Activated T-helper 1 cell treated with anti-CD3 and anti-CD28 coated beads, Interleukin-12 subunit alpha, Interleukin-12 subunit beta, Interleukin-2, Interleukin-4 antibody, amounts not matched to agents 30 ng/mL and 10 ng/mL and 1 ng/mL, durations not matched to agents 14 hours and 24 hours and 36 hours (primary cell): ENCODE measurements at regions not wholly inside any gene's neighbourhood (a gene's known extent, or its start where the extent isn't known, plus 50 kb on each side); places are given as distances from the start of the nearest gene placed in this dataset.
"Not testable (repeated sequence)": the region's sequence is repeated elsewhere in the genome, so short reads cannot be mapped to it uniquely, and the experiment has no call there.

Experiments
- DNase-seq: peaks from one replicate; pipeline ENCODE4 v3.0.0; 2021; ENCODE audit warnings: low spot score
- H3K27ac Mint-ChIP-seq: one replicate; pipeline ENCODE4 v1.8.0; 2021; ENCODE audit warnings: mild to moderate bottlenecking, mixed read lengths
- H3K27me3 Mint-ChIP-seq: one replicate; pipeline ENCODE4 v1.8.0; 2022; ENCODE audit warnings: mild to moderate bottlenecking, moderate library complexity, mixed read lengths; ENCODE audit not compliant: insufficient read depth
- H3K36me3 Mint-ChIP-seq: one replicate; pipeline ENCODE4 v1.8.0; 2021; ENCODE audit warnings: low read depth, mixed read lengths
- H3K4me1 Mint-ChIP-seq: one replicate; pipeline ENCODE4 v1.8.0; 2021; ENCODE audit warnings: low read depth, mixed read lengths
- H3K4me3 Mint-ChIP-seq: one replicate; pipeline ENCODE4 v1.8.0; 2021; ENCODE audit warnings: mild to moderate bottlenecking, moderate library complexity, mixed read lengths
- H3K9me3 Mint-ChIP-seq: one replicate; pipeline ENCODE4 v1.8.0; 2021; ENCODE audit warnings: mixed read lengths
- intact Hi-C: fragments of 100-400 bp; cut with micrococcal nuclease; formaldehyde crosslinking; loops from one replicate; pipeline ENCODE4 v1.15.1; 2024

DNA sequence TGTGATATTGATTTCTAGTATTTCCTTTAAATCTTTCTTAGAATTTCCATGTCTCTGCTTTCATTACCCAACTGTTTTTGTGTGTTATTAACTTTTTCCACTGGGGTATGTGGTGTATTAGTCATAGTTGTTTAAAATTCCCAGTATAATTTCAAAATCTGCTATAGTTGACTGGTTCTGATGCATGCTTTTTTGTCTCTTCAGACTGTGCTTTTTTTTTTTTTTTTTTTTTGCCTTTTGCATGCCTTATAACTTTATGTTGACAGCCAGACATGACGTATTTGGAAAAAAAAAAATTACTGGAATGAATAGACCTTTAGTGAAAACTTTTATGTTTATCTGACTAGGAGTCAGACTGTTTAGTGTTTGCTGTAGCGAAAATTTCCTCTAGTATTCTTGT lies 580.4 kb downstream of the ANKRD50 start:
- intact Hi-C loops: no loop called here
- H3K9me3 Mint-ChIP-seq: peaks cover 12% of the 10 kb centered on the region
- H3K4me3 Mint-ChIP-seq: no peak overlapping the region
- H3K4me1 Mint-ChIP-seq: no peaks in the 10 kb centered on the region
- H3K27ac Mint-ChIP-seq: no peak overlapping the region
- DNase-seq: no peak
- H3K27me3 Mint-ChIP-seq: no peaks in the 10 kb centered on the region
- peaks cover 2% of the 10 kb centered on the region for H3K36me3 Mint-ChIP-seq

DNA sequence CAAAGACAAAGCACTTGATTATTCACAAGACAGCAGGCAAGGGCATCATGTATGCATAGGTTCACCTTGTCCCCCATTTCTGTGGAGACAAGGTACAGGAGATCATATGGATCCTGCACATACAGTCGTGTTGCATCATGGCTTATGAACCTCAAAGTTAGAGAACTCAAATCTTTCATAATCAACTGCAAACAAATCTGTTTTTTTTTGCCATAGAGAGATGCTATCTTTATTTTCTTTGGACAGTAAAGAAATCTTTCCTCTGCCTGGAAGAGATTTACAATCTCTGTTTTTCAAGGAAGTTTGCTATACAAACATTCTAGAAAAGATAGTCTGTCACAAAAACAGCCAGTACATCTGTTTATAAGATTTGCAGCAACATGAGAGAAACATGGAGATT lies 578.8 kb downstream of the ANKRD50 start:
- Mint-ChIP-seq H3K4me3 (no peak overlapping the region), H3K4me1 (no peaks in the 10 kb centered on the region), H3K27ac (no peak overlapping the region), H3K27me3 (no peaks in the 10 kb centered on the region), H3K36me3 (peaks cover 2% of the 10 kb centered on the region), H3K9me3 (peaks cover 12% of the 10 kb centered on the region)
- intact Hi-C loops: no loop called here
- no peak for DNase-seq

DNA sequence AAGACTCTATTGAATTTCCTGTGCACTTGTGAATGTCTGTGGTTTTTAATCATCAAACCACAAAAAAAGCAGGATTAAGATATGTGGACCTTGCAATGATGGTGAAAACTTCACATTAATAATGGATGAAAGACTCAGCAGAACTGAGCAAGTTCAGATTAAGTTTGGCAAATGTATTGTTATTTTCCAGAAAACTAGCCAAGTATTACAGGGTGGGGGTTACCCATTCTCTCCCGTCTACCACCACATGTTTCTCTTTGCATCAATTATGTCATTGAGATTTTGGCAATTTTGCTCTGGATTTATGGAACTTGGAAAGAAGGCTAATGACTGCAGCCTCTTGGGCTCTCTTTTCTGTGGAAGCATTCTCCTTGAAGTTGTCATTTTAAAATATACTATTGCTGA lies 577.1 kb downstream of the ANKRD50 start:
- Mint-ChIP-seq H3K9me3 (peaks cover 12% of the 10 kb centered on the region), H3K4me3 (no peak overlapping the region), H3K36me3 (peaks cover 2% of the 10 kb centered on the region), H3K27me3 (no peaks in the 10 kb centered on the region), H3K27ac (no peak overlapping the region), H3K4me1 (no peaks in the 10 kb centered on the region)
- intact Hi-C loops: no loop called here
- no peak for DNase-seq

DNA sequence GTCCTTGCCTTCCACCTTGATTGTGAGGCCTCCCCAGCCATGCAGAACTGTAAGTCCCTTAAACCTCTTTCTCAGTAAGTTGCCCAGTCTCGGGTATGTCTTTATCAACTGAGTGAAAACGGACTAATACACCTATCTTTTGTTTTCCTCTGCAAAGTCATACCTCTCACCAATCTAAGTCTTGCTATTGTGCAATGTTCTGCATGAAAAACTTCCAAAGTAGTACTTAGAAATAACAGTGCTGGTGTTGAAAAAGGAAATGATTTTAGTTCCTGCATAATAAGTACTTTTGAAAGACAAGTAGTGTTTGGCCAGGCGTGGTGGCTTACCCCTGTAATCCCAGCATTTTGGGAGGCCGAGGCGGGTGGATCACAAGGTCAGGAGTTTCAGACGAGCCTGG lies 573.5 kb downstream of the ANKRD50 start:
- no peaks in the 10 kb centered on the region for H3K36me3 Mint-ChIP-seq
- H3K4me3 Mint-ChIP-seq: no peak overlapping the region
- H3K4me1 Mint-ChIP-seq: no peaks in the 10 kb centered on the region
- intact Hi-C loops: no loop called here
- H3K27me3 Mint-ChIP-seq: no peaks in the 10 kb centered on the region
- H3K27ac Mint-ChIP-seq: no peak overlapping the region
- DNase-seq: no peak
- no peaks in the 10 kb centered on the region for H3K9me3 Mint-ChIP-seq

DNA sequence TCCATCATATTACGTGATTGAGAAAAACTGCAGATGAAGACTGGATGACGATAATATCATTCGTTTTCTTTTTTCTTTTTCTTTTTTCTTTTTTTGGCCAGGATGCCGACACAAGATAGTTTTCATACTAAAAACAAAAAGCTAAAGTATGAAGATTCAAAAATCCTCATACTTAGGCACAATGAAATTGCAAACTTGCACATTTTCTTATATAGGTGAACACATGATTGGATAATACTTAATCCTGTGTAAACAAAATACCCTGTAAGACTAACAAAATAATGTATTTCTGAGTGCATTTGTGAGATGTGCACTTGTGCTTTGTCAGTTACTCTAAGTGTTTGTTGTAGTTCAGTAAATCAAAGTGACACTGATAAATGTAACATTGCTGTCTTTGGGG lies 568.9 kb downstream of the ANKRD50 start:
- Mint-ChIP-seq H3K4me3 (no peak overlapping the region), H3K9me3 (no peaks in the 10 kb centered on the region), H3K4me1 (no peaks in the 10 kb centered on the region), H3K27ac (no peak overlapping the region), H3K27me3 (no peaks in the 10 kb centered on the region), H3K36me3 (no peaks in the 10 kb centered on the region)
- DNase-seq: no peak
- intact Hi-C loops: no loop called here

DNA sequence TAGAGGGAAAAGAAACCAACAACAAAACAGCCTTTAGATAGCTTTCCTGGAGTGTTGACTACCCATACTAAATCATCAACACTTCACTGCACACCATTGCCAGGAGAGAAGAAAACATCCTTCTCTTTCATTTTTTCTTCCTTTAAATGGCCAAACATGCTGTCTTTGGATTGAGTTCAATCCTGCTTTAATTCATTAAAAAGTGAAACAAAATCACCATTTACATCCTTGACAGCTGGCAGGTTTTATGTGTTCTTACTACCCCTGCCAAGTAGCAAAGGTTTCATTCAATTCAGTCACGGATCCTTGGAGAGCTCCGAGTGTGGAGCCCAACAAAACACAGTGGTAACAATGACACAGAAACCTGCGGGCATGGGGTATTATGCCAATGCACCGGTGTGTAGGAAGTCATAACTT lies 568.3 kb downstream of the ANKRD50 start:
- H3K27ac Mint-ChIP-seq: no peak overlapping the region

DNA sequence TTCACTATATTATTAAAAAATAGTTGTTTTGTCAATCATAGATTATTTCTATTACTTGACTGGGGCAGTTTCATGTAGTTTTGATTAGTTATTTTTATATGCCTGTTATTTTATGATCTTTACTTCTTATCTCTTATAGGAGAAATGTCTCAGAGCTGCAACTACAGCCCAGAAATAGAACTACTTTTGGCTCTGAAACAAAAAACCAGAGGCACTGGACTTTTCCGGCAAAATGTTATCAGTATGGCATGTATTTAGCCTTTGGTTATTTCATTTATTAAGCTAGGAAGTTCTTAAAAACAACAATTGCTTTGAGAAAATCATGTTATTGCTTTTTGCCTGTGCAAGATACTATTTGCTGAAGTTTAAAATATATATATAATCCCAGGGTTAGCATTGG lies 566.5 kb downstream of the ANKRD50 start:
- intact Hi-C loops: no loop called here
- no peaks in the 10 kb centered on the region for H3K9me3 Mint-ChIP-seq
- H3K4me3 Mint-ChIP-seq: no peak overlapping the region

More for the DNA sequence above, 568.3 kb downstream of the ANKRD50 start:
- Mint-ChIP-seq H3K27me3 (no peaks in the 10 kb centered on the region), H3K9me3 (no peaks in the 10 kb centered on the region), H3K36me3 (no peaks in the 10 kb centered on the region), H3K4me1 (no peaks in the 10 kb centered on the region), H3K4me3 (no peak overlapping the region)
- DNase-seq: no peak
- intact Hi-C loops: no loop called here

DNA sequence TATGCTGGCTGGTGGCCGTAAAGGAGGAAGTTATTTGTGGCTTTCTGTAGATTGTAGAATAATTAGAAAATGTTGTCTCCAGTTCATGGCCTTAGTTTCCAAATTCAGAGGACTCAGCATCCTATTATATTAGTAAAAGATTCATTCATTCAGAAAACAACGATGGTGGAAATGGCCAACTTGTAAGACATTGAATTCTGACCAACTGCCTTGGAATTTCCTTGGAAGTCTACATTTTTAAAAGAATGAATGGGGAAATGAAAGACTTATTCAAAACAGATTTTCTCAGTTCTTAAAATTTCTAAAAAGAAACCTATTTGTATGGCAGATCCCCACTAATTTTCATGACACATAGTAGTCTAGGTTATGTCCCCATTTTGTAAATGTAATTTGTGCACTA lies 561.5 kb downstream of the ANKRD50 start:
- Mint-ChIP-seq H3K27me3 (no peaks in the 10 kb centered on the region), H3K27ac (no peak overlapping the region), H3K4me1 (no peaks in the 10 kb centered on the region), H3K4me3 (no peak overlapping the region), H3K9me3 (no peaks in the 10 kb centered on the region), H3K36me3 (no peaks in the 10 kb centered on the region)
- intact Hi-C loops: no loop called here
- DNase-seq: no peak

More for the DNA sequence above, 566.5 kb downstream of the ANKRD50 start:
- H3K36me3 Mint-ChIP-seq: no peaks in the 10 kb centered on the region
- DNase-seq: no peak
- H3K4me1 Mint-ChIP-seq: no peaks in the 10 kb centered on the region
- H3K27ac Mint-ChIP-seq: no peak overlapping the region
- H3K27me3 Mint-ChIP-seq: no peaks in the 10 kb centered on the region

DNA sequence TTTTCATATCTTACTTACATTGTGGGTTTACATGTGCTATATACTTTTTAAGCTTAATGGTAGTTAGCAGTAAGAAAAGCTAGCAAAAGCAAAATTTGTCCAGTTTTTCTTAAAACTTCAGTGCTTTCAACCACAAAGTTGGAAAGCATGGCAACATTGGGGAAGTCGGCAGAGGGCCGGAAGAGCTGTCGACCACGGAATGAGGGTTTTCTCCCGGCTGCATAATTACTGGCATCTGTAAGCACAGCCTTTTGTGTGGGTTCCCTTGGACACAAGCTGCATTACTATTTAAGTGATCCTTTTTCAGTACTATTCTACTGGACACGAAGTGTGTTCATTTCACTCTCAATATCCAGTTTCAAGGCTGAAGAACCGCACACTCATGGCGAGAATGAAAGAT lies 560.4 kb downstream of the ANKRD50 start:
- intact Hi-C loops: no loop called here
- H3K4me3 Mint-ChIP-seq: no peak overlapping the region

DNA sequence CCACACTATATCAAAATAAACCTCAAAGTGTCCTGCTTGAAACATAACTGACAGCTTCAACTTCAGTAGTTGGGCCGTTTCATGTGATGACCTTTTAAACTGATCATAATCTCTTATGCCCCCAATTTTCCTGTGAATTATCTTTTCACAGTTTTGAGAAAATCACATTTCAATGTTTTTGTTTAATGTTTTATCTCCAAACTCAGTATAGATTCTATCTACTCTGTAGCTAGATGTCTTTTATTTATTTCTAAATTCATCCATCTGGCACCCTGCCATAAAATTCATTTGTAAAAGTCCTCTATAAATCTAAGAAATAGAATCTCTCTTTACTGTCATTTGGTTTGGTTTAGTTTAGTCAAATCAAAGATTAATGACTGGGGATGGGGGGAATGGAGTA lies 557.3 kb downstream of the ANKRD50 start:
- no peaks in the 10 kb centered on the region for H3K36me3 Mint-ChIP-seq
- H3K27me3 Mint-ChIP-seq: no peaks in the 10 kb centered on the region
- H3K9me3 Mint-ChIP-seq: no peaks in the 10 kb centered on the region
- no peak overlapping the region for H3K27ac Mint-ChIP-seq
- H3K4me1 Mint-ChIP-seq: no peaks in the 10 kb centered on the region
- intact Hi-C loops: no loop called here
- DNase-seq: no peak
- no peak overlapping the region for H3K4me3 Mint-ChIP-seq

More for the DNA sequence above, 560.4 kb downstream of the ANKRD50 start:
- H3K27me3 Mint-ChIP-seq: no peaks in the 10 kb centered on the region
- DNase-seq: no peak
- H3K9me3 Mint-ChIP-seq: no peaks in the 10 kb centered on the region
- no peak overlapping the region for H3K27ac Mint-ChIP-seq
- no peaks in the 10 kb centered on the region for H3K36me3 Mint-ChIP-seq
- H3K4me1 Mint-ChIP-seq: no peaks in the 10 kb centered on the region

DNA sequence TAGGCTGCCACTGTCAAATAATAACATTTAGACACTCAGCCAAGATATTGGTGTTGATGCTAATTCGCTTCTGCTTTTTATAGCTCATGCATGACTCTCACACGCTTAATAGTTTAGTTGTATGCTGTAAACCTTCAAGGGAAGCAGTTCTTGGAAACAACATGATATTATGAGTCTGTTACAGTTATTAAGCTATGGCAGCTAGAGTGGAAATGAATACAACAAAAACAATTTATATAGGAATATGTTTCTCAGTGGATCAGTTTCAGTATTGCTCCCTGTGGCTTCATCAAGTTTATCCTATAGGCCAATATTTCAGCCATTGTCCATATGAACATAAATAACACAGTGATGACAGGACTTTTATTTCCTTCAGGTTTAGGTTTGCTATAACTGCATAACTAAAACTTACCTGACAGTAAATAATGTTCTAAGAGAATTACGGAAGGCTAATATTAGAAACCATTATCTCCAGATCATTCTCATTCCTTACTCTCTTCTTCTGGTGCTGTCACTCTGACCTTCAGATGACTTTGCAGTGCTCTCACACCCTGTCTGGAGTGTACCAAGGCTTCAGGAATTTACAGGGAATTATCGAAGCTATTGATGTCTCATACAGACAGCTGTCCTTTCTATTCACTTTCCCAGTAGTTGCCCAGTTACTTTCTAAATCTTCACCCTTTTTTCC lies 555.0 kb downstream of the ANKRD50 start:
- intact Hi-C loops: no loop called here
- no peaks in the 10 kb centered on the region for H3K9me3 Mint-ChIP-seq
- no peaks in the 10 kb centered on the region for H3K4me1 Mint-ChIP-seq
- H3K27ac Mint-ChIP-seq: no peak overlapping the region
- no peaks in the 10 kb centered on the region for H3K27me3 Mint-ChIP-seq
- H3K36me3 Mint-ChIP-seq: no peaks in the 10 kb centered on the region
- H3K4me3 Mint-ChIP-seq: no peak overlapping the region
- DNase-seq: no peak

DNA sequence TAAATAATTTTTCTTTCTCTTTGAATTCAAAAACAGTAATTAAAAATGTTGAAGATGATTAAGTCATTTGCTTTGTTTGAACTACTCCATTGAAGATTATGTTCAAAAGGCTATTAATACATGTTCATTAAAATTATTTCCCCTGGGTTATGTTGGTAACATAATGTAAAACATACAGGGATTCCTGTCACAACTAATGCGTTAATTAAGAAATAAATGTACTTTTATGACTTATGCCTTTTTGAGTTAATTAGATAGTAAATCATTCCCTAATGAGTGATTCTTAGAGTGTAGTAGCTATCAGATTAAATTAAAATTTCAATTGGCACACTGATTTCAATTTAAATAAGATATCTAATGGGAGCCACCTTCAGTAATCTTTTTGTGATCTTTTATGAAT lies 549.1 kb downstream of the ANKRD50 start:
- Mint-ChIP-seq H3K27ac (no peak overlapping the region), H3K4me3 (no peak overlapping the region), H3K4me1 (no peaks in the 10 kb centered on the region), H3K36me3 (no peaks in the 10 kb centered on the region), H3K27me3 (no peaks in the 10 kb centered on the region), H3K9me3 (no peaks in the 10 kb centered on the region)
- intact Hi-C loops: no loop called here
- no peak for DNase-seq

DNA sequence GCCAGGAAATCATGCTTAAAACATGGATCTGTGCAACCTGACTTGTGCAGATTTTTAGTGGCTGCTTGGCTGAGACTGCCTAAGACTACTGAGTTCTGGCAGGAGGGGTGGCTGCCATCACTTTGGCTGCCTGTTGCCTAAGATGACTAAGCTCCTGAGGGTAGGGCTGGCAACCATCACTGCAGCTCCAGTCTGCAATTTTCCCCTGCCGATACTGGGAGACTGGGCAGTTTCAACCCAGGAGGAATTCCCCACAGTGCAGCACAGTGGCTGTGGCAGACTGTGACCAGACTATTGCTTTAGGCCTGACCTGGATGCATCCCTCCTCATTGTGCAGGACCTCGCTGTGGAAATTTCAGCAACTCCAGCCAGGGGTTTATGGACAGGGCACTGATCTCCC lies 544.9 kb downstream of the ANKRD50 start:
- H3K9me3 Mint-ChIP-seq: no peaks in the 10 kb centered on the region
- DNase-seq: no peak
- H3K27ac Mint-ChIP-seq: no peak overlapping the region
- no peaks in the 10 kb centered on the region for H3K27me3 Mint-ChIP-seq
- intact Hi-C loops: no loop called here
- H3K4me1 Mint-ChIP-seq: no peaks in the 10 kb centered on the region
- H3K4me3 Mint-ChIP-seq: no peak overlapping the region
- H3K36me3 Mint-ChIP-seq: no peaks in the 10 kb centered on the region

DNA sequence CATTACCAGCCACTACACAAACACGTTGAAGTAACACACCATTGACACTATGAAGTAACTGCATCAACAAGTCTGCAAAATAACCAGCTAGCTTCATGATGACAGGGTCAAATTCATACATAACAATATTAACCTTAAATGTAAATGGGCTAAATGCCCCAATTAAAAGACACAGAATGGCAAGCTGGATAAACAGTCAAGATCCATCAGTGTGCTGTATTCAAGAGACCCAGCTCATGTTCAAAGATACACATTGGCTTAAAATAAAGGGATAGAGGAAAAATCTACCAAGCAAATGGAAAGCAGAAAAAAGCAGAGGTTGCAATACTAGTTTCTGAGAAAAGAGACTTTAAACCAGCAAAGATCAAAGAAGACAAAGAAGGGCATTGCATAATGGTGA lies 543.0 kb downstream of the ANKRD50 start:
- intact Hi-C loops, H3K27ac Mint-ChIP-seq, H3K27me3 Mint-ChIP-seq, DNase-seq, H3K9me3 Mint-ChIP-seq, H3K4me1 Mint-ChIP-seq, H3K36me3 Mint-ChIP-seq, H3K4me3 Mint-ChIP-seq: not testable (repeated sequence)
